Immature natural killer cell (primary cell): ENCODE measurements at regions not wholly inside any gene's neighbourhood (a gene's known extent, or its start where the extent isn't known, plus 50 kb on each side); places are given as distances from the start of the nearest gene placed in this dataset.

Experiments
- DNase-seq, 3 donors: peaks; one replicate each; pipeline ENCODE4 v3.0.0; 2022; ENCODE audit warnings: mixed read lengths in 1 of 3
- H3K27ac Mint-ChIP-seq, 6 donors: one replicate each; pipeline ENCODE4 v1.8.0; 2020; ENCODE audit warnings: mixed read lengths in 6 of 6, mild to moderate bottlenecking in 5 of 6, inconsistent platforms in 4 of 6, moderate library complexity in 3 of 6
- H3K27me3 Mint-ChIP-seq, 3 donors: one replicate each; pipeline ENCODE4 v1.8.0; 2020 to 2021; ENCODE audit warnings: low read depth in 3 of 3, mild to moderate bottlenecking in 3 of 3, mixed read lengths in 3 of 3, moderate library complexity in 3 of 3, inconsistent platforms in 1 of 3
- H3K36me3 Mint-ChIP-seq, 3 donors: one replicate each; pipeline ENCODE4 v1.8.0; 2020; ENCODE audit warnings: mixed read lengths in 3 of 3, inconsistent platforms in 2 of 3, mild to moderate bottlenecking in 2 of 3
- H3K4me1 Mint-ChIP-seq, 2 donors: one replicate each; pipeline ENCODE4 v1.8.0; 2020; ENCODE audit warnings: inconsistent platforms in 2 of 2, mild to moderate bottlenecking in 2 of 2, mixed read lengths in 2 of 2, moderate library complexity in 1 of 2
- H3K4me3 Mint-ChIP-seq, 5 donors: one replicate each; pipeline ENCODE4 v1.8.0; 2020; ENCODE audit warnings: mild to moderate bottlenecking in 5 of 5, mixed read lengths in 5 of 5, inconsistent platforms in 3 of 5, moderate library complexity in 3 of 5
- H3K9me3 Mint-ChIP-seq, 6 donors: one replicate each; pipeline ENCODE4 v1.8.0; 2020; ENCODE audit warnings: mild to moderate bottlenecking in 6 of 6, mixed read lengths in 6 of 6, inconsistent platforms in 4 of 6, moderate library complexity in 3 of 6

DNA sequence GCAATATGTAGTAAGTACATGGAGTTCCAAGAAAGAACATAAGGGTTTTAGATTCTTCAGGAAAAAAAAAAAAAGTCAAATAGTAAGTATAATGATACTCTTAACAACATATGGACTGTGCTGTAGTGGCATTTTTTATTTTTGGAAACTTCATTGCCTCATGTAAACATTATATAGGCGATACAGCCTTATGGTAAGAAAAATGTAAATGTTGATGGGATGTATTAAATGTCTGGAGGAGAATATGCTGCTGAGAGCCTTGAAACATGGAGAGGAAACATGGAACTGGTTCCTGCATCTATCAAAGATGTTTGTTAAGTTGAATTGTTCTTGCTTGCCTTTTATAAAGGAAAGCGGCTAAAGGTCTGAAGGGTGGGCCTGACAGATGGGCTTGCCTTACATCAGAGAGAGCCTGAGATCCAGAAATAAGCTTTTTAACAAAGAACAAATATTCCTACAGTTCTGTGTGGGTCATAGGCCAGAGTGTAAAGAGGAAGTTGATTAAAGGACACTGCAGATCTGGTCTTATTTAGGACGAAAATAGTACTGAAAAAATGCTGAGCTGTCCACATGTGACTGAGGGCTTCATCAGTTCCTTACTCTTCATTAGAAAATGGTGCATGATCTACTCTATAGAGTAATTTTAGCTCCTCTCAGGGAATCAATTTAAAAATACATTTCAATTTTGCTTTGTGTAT, 448.1 kb upstream of the DCN start:
- Mint-ChIP-seq H3K27me3 (peaks cover 4 to 5% (median 4%) of the 10 kb centered on the region in 3 donors), H3K36me3 (no peaks in the 10 kb centered on the region), H3K4me3 (no peak overlapping the region), H3K9me3 (peaks cover 0 to 11% (median 5%) of the 10 kb centered on the region in 6 donors), H3K27ac (no peak overlapping the region), H3K4me1 (peaks cover 2 to 6% of the 10 kb centered on the region in 2 donors)
- DNase-seq: no peak

DNA sequence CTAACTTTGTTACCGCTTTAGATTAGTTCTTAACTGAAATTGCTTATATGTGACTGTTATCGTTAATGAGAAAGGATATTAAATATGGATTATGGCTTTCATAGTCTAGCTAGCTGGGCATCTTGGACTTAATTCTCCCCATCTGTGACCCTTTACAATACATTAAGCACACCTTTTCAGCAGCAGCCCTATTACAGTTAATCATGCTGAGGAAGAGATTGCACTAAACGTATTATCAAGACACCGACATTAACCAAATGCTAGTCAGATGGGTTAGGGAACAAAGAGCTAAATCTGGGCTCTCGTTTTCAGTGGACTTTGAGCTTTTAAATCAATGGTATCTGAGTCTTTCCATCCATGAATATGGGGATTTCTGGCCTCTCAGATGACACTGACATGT, 447.5 kb upstream of the DCN start:
- Mint-ChIP-seq H3K4me3 (no peak overlapping the region), H3K27ac (no peak overlapping the region), H3K27me3 (peaks cover 2 to 5% (median 4%) of the 10 kb centered on the region in 3 donors), H3K36me3 (no peaks in the 10 kb centered on the region), H3K9me3 (peaks cover 0 to 12% (median 6%) of the 10 kb centered on the region in 6 donors), H3K4me1 (peaks cover 0 to 2% of the 10 kb centered on the region in 2 donors)
- DNase-seq: no peak

DNA sequence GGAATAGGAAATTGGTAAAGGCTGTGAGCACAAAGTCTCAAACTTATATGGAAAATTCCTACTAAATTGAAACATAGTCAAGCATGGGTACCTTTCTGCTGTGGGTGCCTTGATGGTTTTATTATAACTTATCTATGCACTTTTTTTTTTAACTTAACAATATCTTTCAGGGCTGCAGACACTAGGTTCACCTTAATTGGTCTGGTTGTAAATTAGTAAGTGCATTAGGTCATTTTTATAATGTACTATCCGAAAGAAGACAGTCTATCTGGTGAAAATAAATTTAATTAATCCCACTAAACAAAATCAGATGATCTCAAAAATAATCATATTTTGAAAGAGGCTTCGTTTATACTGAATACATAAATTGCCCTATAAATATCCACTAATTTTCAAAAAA, 446.8 kb upstream of the DCN start:
- no peak overlapping the region for H3K27ac Mint-ChIP-seq
- H3K4me3 Mint-ChIP-seq: no peak overlapping the region
- H3K4me1 Mint-ChIP-seq: no peaks in the 10 kb centered on the region

DNA sequence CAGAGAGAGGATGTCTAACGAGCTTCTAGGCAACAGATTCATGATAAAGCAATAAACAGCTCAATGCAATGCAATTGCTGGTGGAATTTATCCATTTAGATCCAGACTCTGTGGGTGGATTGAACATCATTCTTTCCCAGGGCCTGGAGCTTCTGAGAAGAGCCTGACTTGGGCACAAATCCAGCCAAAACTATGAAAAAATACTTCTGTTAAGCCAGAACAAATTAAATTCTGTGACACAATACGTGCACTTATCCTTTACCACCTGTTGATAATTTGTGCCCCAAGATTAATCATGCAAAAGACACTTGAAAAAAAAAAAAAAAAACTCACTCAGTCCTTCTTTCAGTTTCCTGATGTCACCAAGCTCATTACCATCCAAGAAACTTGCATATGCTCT, 446.0 kb upstream of the DCN start:
- H3K36me3 Mint-ChIP-seq: no peaks in the 10 kb centered on the region
- no peak overlapping the region for H3K27ac Mint-ChIP-seq
- no peak overlapping the region for H3K4me3 Mint-ChIP-seq
- peaks cover 0 to 12% (median 6%) of the 10 kb centered on the region in 6 donors for H3K9me3 Mint-ChIP-seq
- peaks cover 2 to 4% (median 3%) of the 10 kb centered on the region in 3 donors for H3K27me3 Mint-ChIP-seq
- no peaks in the 10 kb centered on the region for H3K4me1 Mint-ChIP-seq
- DNase-seq: no peak

More for the DNA sequence above, 446.8 kb upstream of the DCN start:
- H3K36me3 Mint-ChIP-seq: no peaks in the 10 kb centered on the region
- DNase-seq: no peak
- H3K9me3 Mint-ChIP-seq: peaks cover 0 to 12% (median 6%) of the 10 kb centered on the region in 6 donors
- peaks cover 2 to 4% (median 3%) of the 10 kb centered on the region in 3 donors for H3K27me3 Mint-ChIP-seq

DNA sequence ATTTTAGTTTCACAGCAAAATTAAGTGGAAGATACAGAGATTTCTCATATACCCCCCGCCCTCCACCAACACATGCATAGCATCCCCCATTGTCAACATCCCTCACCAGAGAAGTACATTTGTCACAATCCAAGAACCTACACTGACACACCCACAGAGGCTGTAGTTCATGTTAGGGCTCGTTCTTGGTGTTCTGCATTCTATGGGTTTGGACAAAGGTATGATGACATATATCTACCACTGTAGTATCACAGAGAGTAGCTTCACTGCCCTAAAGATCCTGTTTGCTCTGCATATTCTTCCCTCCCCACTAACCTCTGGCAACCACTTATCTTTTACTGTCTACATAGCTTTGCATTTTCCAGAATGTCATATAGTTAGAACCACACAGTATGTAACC, 444.6 kb upstream of the DCN start:
- Mint-ChIP-seq H3K4me3 (no peak overlapping the region), H3K9me3 (peaks cover 0 to 12% (median 8%) of the 10 kb centered on the region in 6 donors), H3K27ac (no peak overlapping the region), H3K36me3 (no peaks in the 10 kb centered on the region), H3K4me1 (no peaks in the 10 kb centered on the region), H3K27me3 (peaks cover 4 to 5% (median 5%) of the 10 kb centered on the region in 3 donors)
- DNase-seq: no peak

DNA sequence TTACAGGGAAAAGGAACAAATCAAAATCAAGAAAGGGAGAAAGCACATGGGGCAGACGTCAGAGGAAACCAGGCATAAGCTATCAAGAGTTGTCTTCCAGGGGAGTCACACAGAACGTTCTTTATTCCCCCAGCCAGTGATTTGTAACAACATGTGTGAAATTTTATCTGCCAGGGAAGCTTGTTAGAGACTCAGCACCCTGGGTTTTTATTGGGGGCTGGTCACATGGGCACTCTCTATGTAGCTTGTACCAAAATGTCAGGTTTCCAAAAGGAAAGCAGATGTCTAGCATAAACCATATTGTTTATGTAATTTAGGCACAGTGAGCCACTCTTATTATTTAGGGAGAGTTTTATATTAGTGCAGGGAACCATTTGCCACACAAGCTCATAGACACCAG, 440.4 kb upstream of the DCN start:
- peaks cover 2 to 21% (median 5%) of the 10 kb centered on the region in 3 donors for H3K27me3 Mint-ChIP-seq
- no peak overlapping the region for H3K4me3 Mint-ChIP-seq
- no peak overlapping the region for H3K27ac Mint-ChIP-seq
- no peaks in the 10 kb centered on the region for H3K4me1 Mint-ChIP-seq
- DNase-seq: no peak
- no peaks in the 10 kb centered on the region for H3K36me3 Mint-ChIP-seq
- peaks cover 0 to 12% (median 9%) of the 10 kb centered on the region in 6 donors for H3K9me3 Mint-ChIP-seq

DNA sequence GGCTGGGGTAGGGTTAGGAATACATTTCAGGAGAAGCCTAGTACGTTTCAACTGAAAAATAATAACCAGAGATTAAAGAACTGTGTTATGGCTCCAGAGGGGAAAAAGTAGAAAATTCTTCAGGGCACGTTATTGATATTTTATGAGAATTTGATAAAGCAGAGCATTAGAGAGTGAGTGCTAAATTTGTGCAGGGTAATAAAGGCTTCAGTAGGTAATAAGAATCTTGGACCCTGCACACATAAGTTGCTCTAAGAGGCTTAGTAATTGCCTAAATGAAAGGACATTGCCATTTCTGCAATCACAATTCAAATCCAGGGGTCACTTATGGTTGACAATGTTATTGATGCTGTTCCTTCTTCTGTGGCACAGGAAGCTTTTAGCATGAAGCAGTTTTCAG, 439.4 kb upstream of the DCN start:
- Mint-ChIP-seq H3K4me3 (no peak overlapping the region), H3K9me3 (peaks cover 0 to 12% (median 9%) of the 10 kb centered on the region in 6 donors), H3K27me3 (peaks cover 2 to 21% (median 5%) of the 10 kb centered on the region in 3 donors), H3K36me3 (no peaks in the 10 kb centered on the region), H3K27ac (no peak overlapping the region), H3K4me1 (no peaks in the 10 kb centered on the region)
- no peak for DNase-seq

DNA sequence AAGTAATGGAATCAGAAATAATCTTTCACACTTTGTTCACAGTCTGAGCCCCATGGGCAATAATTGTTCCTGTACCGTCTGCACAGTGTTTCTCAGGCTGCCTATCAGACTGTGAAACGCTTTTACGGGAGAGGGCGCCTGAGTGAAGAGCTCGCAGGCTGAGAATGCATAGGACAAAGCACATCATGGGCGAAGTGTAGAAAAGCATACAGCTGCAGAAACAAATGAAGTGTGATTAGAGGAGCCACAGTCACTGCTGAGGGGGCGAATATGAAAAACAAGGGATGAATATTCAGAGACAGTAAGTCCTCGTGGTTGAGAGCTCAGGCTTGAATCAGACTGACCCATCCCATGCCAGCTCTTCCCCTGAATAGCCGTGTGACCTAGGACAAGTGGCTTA, 438.4 kb upstream of the DCN start:
- H3K4me1 Mint-ChIP-seq: no peaks in the 10 kb centered on the region

DNA sequence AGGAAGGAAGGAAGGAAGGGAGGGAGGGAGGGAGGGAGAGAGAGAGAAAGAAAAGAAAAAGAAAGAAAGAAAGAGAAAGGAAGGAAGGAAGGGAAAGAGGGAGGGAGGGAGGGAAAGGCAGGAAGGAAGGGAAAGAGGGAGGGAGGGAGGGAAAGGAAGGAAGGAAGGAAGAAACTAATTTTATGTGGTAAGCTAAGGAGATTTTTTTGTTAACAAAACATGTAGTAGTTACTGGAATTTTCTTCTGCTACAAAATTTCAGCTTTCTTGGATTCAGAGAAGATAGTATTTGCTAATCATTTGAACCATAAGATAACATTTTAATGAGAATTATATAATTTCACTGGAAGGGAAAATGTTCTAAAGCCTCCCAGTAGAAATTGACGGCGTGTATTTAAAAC, 437.8 kb upstream of the DCN start:
- peaks cover 2 to 18% (median 5%) of the 10 kb centered on the region in 3 donors for H3K27me3 Mint-ChIP-seq
- DNase-seq: no peak
- H3K9me3 Mint-ChIP-seq: peaks cover 0 to 5% (median 0%) of the 10 kb centered on the region in 6 donors
- H3K4me1 Mint-ChIP-seq: no peaks in the 10 kb centered on the region
- H3K36me3 Mint-ChIP-seq: no peaks in the 10 kb centered on the region
- H3K4me3 Mint-ChIP-seq: no peak overlapping the region
- no peak overlapping the region for H3K27ac Mint-ChIP-seq

More for the DNA sequence above, 438.4 kb upstream of the DCN start:
- peaks cover 2 to 20% (median 5%) of the 10 kb centered on the region in 3 donors for H3K27me3 Mint-ChIP-seq
- H3K36me3 Mint-ChIP-seq: no peaks in the 10 kb centered on the region
- no peak overlapping the region for H3K4me3 Mint-ChIP-seq
- no peak for DNase-seq
- H3K27ac Mint-ChIP-seq: no peak overlapping the region
- peaks cover 0 to 7% (median 3%) of the 10 kb centered on the region in 6 donors for H3K9me3 Mint-ChIP-seq

DNA sequence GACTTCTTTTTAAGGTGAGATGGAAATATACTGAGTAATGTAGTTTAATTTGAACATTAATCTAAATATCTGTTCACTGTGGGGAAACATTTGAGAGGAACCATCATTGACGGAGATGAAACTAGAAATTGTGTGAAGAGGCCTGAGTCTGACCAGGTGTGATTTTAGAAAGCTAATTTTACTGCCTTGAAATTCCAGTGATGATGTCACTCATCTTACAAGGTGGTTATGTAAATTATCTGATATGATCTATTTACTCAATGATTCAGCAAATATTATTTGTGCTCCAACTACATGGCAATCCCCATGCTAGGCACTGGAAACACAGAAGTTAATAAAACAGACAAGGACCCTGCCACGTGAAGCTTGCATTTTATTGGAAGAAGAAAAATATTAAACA, 435.7 kb upstream of the DCN start:
- Mint-ChIP-seq H3K27ac (no peak overlapping the region), H3K4me3 (no peak overlapping the region), H3K27me3 (peaks cover 2 to 18% (median 2%) of the 10 kb centered on the region in 3 donors), H3K9me3 (peaks cover 0 to 5% (median 0%) of the 10 kb centered on the region in 6 donors), H3K4me1 (no peaks in the 10 kb centered on the region), H3K36me3 (no peaks in the 10 kb centered on the region)
- no peak for DNase-seq

DNA sequence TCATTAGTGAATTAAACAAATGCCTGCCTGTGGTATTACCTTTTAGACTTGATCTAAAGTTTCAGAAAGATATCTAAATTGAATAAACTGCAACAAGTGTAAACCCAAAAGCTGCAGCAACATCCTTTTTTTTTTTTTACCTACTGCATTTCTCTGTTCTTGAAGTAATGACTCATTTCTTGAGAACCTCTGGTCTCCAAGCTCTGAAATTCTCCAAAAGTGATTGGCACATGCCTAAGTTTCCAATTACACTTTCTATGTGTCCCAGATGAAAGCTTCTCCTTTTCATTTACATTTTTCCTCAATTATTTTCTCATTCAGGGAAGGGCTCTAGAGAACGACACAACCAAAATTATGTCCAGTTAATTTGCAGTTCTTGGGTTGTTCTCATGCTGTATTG, 435.2 kb upstream of the DCN start:
- no peaks in the 10 kb centered on the region for H3K36me3 Mint-ChIP-seq

DNA sequence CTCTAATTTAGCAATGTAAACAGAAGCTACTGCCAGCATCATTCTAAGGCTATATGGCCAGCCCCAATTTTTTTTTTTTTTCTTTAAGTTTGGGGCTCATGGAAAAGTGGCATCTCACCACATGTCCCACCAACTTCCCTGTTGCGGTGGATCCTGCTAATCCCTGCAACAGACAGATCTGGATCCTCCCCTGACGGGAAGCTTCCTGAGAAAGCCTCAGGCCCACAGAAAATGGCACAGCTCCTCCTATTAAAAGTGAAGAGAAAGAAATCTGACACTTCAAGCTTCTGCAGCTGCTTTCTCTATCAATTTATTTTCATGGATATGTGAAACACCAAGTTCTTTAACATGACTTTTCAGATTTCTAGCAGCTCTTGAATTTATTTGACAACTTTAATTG, 433.8 kb upstream of the DCN start:
- Mint-ChIP-seq H3K36me3 (no peaks in the 10 kb centered on the region), H3K27me3 (peaks cover 2 to 8% (median 3%) of the 10 kb centered on the region in 3 donors), H3K4me1 (no peaks in the 10 kb centered on the region), H3K9me3 (peaks cover 0 to 2% (median 0%) of the 10 kb centered on the region in 6 donors), H3K4me3 (no peak overlapping the region), H3K27ac (no peak overlapping the region)
- DNase-seq: no peak

More for the DNA sequence above, 435.2 kb upstream of the DCN start:
- Mint-ChIP-seq H3K9me3 (peaks cover 0 to 4% (median 0%) of the 10 kb centered on the region in 6 donors), H3K27ac (no peak overlapping the region), H3K27me3 (peaks cover 2 to 18% (median 3%) of the 10 kb centered on the region in 3 donors), H3K4me1 (no peaks in the 10 kb centered on the region), H3K4me3 (no peak overlapping the region)
- no peak for DNase-seq

DNA sequence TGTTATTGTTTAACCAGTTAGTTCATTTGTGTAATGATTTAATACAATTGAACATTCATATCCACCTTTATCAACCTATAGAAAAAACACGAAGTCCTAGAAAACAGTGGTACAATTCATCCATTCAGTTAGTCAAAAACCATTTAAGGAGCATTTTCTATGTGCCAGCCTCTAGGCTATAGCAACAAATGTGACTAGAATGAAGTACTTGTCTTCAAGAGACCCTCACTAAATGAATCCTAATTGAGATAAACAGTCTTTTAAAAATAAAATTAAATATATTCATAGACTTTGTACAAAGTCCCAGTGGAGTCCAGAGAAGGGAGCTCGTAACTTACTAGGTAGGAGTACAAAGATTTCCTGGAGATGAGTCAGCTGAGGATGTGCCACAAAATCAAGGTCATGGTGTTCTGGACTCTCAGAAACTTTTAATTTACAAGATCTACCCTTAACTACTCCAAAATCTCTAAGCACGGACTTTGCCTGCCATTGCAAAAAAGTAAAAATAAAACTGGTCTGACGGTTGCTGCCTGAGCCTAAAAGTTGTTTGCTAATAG, 430.7 kb upstream of the DCN start:
- H3K4me3 Mint-ChIP-seq: no peak overlapping the region

DNA sequence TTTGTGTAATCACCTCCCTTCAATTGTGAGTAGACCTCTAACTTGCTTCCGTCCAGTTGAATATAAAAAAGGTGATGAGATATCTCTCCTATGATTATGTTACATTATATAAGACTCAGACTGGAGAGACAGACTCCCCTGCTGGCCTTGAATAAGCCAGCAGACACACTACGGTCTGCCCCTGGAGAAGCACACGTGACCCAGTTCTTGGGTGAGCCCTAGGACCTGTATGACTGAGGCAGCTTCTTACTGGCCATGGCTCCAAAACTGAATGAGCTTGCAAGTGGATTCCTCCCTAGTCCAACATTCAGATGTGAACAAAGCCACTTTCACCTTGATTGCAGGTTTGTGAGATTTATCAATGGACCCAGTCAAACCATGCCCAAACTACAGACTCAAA, 427.9 kb upstream of the DCN start:
- Mint-ChIP-seq H3K36me3 (peaks cover 0 to 3% (median 0%) of the 10 kb centered on the region in 3 donors), H3K4me3 (no peak overlapping the region), H3K4me1 (no peaks in the 10 kb centered on the region), H3K27me3 (peaks cover 0 to 3% (median 1%) of the 10 kb centered on the region in 3 donors), H3K27ac (no peak overlapping the region), H3K9me3 (no peaks in the 10 kb centered on the region)
- no peak for DNase-seq

More for the DNA sequence above, 430.7 kb upstream of the DCN start:
- no peak for DNase-seq
- no peaks in the 10 kb centered on the region for H3K36me3 Mint-ChIP-seq
- no peaks in the 10 kb centered on the region for H3K4me1 Mint-ChIP-seq
- H3K27me3 Mint-ChIP-seq: peaks cover 0 to 3% (median 1%) of the 10 kb centered on the region in 3 donors
- no peak overlapping the region for H3K27ac Mint-ChIP-seq
- no peaks in the 10 kb centered on the region for H3K9me3 Mint-ChIP-seq
